ENCODE measurements at regions not wholly inside any gene's neighbourhood (a gene's known extent, or its start where the extent isn't known, plus 50 kb on each side); places are given as distances from the start of the nearest gene placed in this dataset.

GRCh38 chr1:59034925-59035324, 251.1 kb upstream of the JUN start:
- TF ChIP-seq CTCF (IDR thresholded peaks at IDR 0.05; ENCODE audit: control extremely low read depth in 1 of 3, insufficient read depth in 1 of 3, low read depth in 1 of 3, low read length in 3 of 3) (no peak), ZNF274 (IDR thresholded peaks at IDR 0.05; ENCODE audit: borderline replicate concordance, extremely low read depth, low read length) (no peak), JUN (IDR thresholded peaks at IDR 0.05; ENCODE audit: low read depth, low read length) (no peak), TAF1 (IDR thresholded peaks at IDR 0.05; ENCODE audit: low read depth, low read length) (no peak), CBX8 (IDR thresholded peaks at IDR 0.05; ENCODE audit: borderline replicate concordance, low read depth, low read length) (no peak), POLR2A (IDR thresholded peaks at IDR 0.05; ENCODE audit: control extremely low read depth in 1 of 2, low read depth in 2 of 2, low read length in 2 of 2) (no peak), SIN3A (conservative IDR thresholded peaks at IDR 0.05 in 1 of 2, IDR thresholded peaks at IDR 0.05 in 1 of 2; ENCODE audit: low read depth in 1 of 2, low read length in 2 of 2) (no peak), ASH2L (IDR thresholded peaks at IDR 0.05; ENCODE audit: low read length) (no peak), NRF1 (IDR thresholded peaks at IDR 0.05; ENCODE audit: low read depth, low read length) (no peak), EP300 (IDR thresholded peaks at IDR 0.05; ENCODE audit: borderline replicate concordance in 1 of 2, low read depth in 2 of 2, low read length in 2 of 2) (no peak), CEBPB (IDR thresholded peaks at IDR 0.05; ENCODE audit: low read depth, low read length) (no peak)

Data from H1 (cell line).